ENCODE measurements at regions not wholly inside any gene's neighbourhood (a gene's known extent, or its start where the extent isn't known, plus 50 kb on each side); places are given as distances from the start of the nearest gene placed in this dataset.

DNA sequence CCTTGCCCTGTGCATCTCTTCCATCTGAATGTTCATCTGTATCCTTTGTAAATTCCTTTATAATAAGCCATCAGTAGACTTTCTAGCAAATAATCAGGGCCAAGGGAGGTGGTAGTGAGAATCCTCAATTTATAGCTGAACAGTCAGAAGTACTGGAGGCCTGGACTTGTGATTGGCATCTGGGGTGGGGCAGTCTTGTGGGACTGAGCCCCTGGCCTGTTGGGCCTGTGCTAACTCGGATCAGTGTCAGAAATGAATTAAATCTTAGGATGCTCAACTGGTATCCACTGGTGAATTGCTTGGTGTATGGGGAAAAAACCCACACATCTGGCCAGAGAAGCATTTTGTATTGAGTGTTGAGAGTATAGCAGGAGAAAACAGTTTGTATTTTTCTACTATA is 481.8 kb downstream of the GLRX3 start:
- Histone ChIP-seq H3K27me3 (replicated peaks; ENCODE audit: control insufficient read depth, insufficient read depth, low read length, poor library complexity, severe bottlenecking) (peaks cover 7% of the 10 kb centered on the region), H3K36me3 (ENCODE audit: control insufficient read depth, insufficient read depth, low read length) (no peaks in the 10 kb centered on the region), H3K9me3 (ENCODE audit: control insufficient read depth, low read length) (no peaks in the 10 kb centered on the region), H3K4me3 (ENCODE audit: insufficient read depth, low read depth, low read length, poor library complexity, severe bottlenecking) (no peak overlapping the region), H3K27ac (ENCODE audit: insufficient read depth, low read length, poor library complexity, severe bottlenecking) (no peak overlapping the region), H3K4me1 (ENCODE audit: control insufficient read depth, insufficient read depth, low read length, poor library complexity, severe bottlenecking) (no peaks in the 10 kb centered on the region)
- DNase-seq, result no peak

DNA sequence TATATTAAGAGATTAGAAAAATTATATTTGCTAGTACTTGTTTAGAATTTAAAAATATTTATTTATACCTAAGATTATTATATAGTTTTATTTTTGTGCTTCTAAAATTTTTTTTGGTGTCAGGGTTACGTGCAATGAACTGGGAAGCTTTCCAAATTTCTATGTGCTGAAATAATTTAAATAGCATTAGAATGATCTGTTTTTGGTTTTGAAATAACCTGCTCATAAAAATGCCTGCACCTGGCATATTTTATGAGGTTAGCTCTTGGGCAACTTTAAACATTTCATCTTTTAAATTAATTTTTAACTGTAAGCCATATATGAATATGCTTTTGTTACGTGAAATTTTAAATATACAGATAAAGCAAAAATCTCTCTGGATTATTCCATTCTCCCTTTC is 482.5 kb downstream of the GLRX3 start:
- no peak for DNase-seq
- H3K4me3 ChIP-seq (ENCODE audit: insufficient read depth, low read depth, low read length, poor library complexity, severe bottlenecking), result no peak overlapping the region

DNA sequence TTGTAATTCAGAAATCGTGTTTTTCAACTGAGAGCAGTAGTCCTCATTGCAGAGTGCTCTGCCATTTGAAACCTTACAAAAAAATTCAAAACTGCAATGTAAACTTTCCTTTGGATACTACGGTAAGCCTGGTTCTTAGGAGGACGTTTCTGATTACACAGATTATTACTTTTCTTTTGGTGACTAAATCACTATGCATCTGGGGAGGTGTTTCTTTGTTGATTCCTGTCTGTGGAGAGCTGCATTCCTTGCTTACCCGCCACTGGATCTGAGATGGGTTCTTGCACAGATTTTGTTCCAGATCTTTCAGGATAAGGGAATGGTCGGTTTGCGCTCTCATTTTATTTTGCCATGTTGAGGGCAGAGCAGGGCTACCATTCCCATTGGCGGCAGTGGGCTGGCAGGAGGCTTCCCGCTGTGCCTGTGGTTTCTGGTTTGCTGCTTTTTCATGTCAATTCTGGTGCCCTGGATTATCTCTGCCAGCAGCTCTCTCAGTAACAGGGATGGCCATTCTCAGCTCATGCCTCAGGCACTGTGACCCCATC is 485.1 kb downstream of the GLRX3 start:
- no peak overlapping the region for H3K4me3 ChIP-seq (ENCODE audit: insufficient read depth, low read depth, low read length, poor library complexity, severe bottlenecking)
- no peaks in the 10 kb centered on the region for H3K4me1 ChIP-seq (ENCODE audit: control insufficient read depth, insufficient read depth, low read length, poor library complexity, severe bottlenecking)
- no peaks in the 10 kb centered on the region for H3K36me3 ChIP-seq (ENCODE audit: control insufficient read depth, insufficient read depth, low read length)
- H3K9me3 ChIP-seq (ENCODE audit: control insufficient read depth, low read length), result no peaks in the 10 kb centered on the region
- DNase-seq, result no peak
- no peak overlapping the region for H3K27ac ChIP-seq (ENCODE audit: insufficient read depth, low read length, poor library complexity, severe bottlenecking)
- H3K27me3 ChIP-seq (replicated peaks; ENCODE audit: control insufficient read depth, insufficient read depth, low read length, poor library complexity, severe bottlenecking), result peaks cover 7% of the 10 kb centered on the region

More for the DNA sequence above, 482.5 kb downstream of the GLRX3 start:
- no peaks in the 10 kb centered on the region for H3K4me1 ChIP-seq (ENCODE audit: control insufficient read depth, insufficient read depth, low read length, poor library complexity, severe bottlenecking)
- H3K36me3 ChIP-seq (ENCODE audit: control insufficient read depth, insufficient read depth, low read length), result no peaks in the 10 kb centered on the region
- H3K9me3 ChIP-seq (ENCODE audit: control insufficient read depth, low read length), result no peaks in the 10 kb centered on the region
- no peak overlapping the region for H3K27ac ChIP-seq (ENCODE audit: insufficient read depth, low read length, poor library complexity, severe bottlenecking)
- H3K27me3 ChIP-seq (replicated peaks; ENCODE audit: control insufficient read depth, insufficient read depth, low read length, poor library complexity, severe bottlenecking), result peaks cover 7% of the 10 kb centered on the region

DNA sequence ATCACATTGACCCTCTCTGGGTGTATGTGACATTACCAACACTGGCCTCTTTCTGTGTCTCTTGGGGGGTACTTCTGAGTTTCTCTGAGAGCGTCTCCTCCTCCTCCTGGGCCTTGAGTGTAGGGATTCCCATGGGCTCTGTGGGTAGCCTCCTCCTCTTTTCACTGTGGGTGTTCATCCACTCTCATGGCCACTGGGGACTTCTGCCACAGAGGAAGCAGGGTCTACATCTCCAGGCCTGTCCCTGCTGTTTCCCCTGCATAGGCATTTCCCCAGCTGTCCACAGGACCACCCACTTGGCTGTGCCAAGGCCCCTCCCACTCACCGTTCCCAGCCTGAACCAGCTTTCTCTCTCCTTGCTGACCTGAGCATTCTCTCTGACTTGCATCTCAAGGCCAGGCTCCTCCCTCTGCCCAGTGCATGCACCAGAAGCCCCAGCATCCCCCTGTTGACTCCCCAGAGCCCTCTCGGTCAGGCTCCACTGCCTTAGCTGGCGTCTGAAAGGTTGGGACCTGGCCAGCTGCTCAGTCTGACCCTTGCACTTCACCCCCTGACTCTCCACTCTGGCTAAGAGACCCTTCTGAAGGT is 487.6 kb downstream of the GLRX3 start:
- no peaks in the 10 kb centered on the region for H3K36me3 ChIP-seq (ENCODE audit: control insufficient read depth, insufficient read depth, low read length)
- H3K27ac ChIP-seq (ENCODE audit: insufficient read depth, low read length, poor library complexity, severe bottlenecking), result no peak overlapping the region
- H3K9me3 ChIP-seq (ENCODE audit: control insufficient read depth, low read length), result no peaks in the 10 kb centered on the region
- no peaks in the 10 kb centered on the region for H3K4me1 ChIP-seq (ENCODE audit: control insufficient read depth, insufficient read depth, low read length, poor library complexity, severe bottlenecking)
- H3K4me3 ChIP-seq (ENCODE audit: insufficient read depth, low read depth, low read length, poor library complexity, severe bottlenecking), result no peak overlapping the region
- DNase-seq, result no peak
- no peaks in the 10 kb centered on the region for H3K27me3 ChIP-seq (replicated peaks; ENCODE audit: control insufficient read depth, insufficient read depth, low read length, poor library complexity, severe bottlenecking)

DNA sequence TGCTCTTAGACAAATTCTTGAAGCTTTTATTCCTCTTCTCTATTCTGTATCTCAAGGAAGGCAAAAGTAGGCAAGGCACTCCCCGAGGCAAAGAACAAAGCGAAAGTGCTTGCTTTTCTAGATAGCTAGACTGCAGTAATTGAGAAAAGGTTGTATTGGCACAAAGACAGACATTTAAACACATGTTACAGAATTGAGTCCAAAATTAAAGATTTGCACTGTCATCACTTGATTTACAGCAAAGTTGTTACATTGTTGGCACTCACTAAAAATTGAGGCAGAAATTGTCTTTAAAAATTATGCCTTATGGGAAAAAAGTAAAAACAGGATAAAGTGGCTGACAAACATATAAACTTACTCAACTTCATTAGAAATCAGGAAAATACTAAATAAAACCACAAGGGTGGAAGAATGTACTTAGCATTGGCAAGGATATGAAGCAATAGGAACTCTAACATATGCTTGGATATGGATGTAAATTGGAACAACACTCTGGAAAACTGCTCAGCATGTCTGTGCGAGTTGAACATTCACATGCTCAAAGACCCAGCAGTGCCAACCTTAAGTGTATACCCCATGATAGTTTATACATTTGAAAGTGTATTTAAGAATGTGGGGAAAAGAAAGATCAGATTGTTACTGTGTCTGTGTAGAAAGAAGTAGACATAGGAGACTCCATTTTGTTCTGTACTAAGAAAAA is 491.3 kb downstream of the GLRX3 start:
- H3K27ac ChIP-seq (ENCODE audit: insufficient read depth, low read length, poor library complexity, severe bottlenecking), result no peak overlapping the region
- no peak for DNase-seq
- H3K4me1 ChIP-seq (ENCODE audit: control insufficient read depth, insufficient read depth, low read length, poor library complexity, severe bottlenecking), result no peaks in the 10 kb centered on the region
- H3K9me3 ChIP-seq (ENCODE audit: control insufficient read depth, low read length), result no peaks in the 10 kb centered on the region
- H3K36me3 ChIP-seq (ENCODE audit: control insufficient read depth, insufficient read depth, low read length), result no peaks in the 10 kb centered on the region
- no peak overlapping the region for H3K4me3 ChIP-seq (ENCODE audit: insufficient read depth, low read depth, low read length, poor library complexity, severe bottlenecking)
- no peaks in the 10 kb centered on the region for H3K27me3 ChIP-seq (replicated peaks; ENCODE audit: control insufficient read depth, insufficient read depth, low read length, poor library complexity, severe bottlenecking)

DNA sequence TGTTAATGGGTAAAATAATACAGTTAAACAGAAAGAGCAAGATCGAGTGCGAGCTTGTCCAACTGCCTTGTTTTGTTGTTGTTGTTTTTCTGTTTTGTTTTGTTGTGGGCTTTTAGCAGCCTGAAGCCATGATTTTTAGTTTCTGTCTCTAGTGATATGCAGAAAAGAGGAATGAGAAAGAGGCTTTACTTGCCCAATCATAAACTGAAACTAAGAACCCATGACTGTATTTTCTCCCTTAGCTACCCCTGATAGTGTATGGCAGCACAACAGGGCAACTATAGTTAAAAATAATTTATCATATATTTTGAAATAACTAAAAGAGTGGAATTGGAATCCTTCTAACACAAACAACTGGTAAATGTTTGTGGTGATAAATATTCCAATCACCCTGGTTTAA is 493.9 kb downstream of the GLRX3 start:
- no peak overlapping the region for H3K27ac ChIP-seq (ENCODE audit: insufficient read depth, low read length, poor library complexity, severe bottlenecking)
- no peaks in the 10 kb centered on the region for H3K27me3 ChIP-seq (replicated peaks; ENCODE audit: control insufficient read depth, insufficient read depth, low read length, poor library complexity, severe bottlenecking)
- DNase-seq, result no peak
- H3K36me3 ChIP-seq (ENCODE audit: control insufficient read depth, insufficient read depth, low read length), result no peaks in the 10 kb centered on the region
- no peak overlapping the region for H3K4me3 ChIP-seq (ENCODE audit: insufficient read depth, low read depth, low read length, poor library complexity, severe bottlenecking)
- H3K4me1 ChIP-seq (ENCODE audit: control insufficient read depth, insufficient read depth, low read length, poor library complexity, severe bottlenecking), result no peaks in the 10 kb centered on the region
- H3K9me3 ChIP-seq (ENCODE audit: control insufficient read depth, low read length), result no peaks in the 10 kb centered on the region

DNA sequence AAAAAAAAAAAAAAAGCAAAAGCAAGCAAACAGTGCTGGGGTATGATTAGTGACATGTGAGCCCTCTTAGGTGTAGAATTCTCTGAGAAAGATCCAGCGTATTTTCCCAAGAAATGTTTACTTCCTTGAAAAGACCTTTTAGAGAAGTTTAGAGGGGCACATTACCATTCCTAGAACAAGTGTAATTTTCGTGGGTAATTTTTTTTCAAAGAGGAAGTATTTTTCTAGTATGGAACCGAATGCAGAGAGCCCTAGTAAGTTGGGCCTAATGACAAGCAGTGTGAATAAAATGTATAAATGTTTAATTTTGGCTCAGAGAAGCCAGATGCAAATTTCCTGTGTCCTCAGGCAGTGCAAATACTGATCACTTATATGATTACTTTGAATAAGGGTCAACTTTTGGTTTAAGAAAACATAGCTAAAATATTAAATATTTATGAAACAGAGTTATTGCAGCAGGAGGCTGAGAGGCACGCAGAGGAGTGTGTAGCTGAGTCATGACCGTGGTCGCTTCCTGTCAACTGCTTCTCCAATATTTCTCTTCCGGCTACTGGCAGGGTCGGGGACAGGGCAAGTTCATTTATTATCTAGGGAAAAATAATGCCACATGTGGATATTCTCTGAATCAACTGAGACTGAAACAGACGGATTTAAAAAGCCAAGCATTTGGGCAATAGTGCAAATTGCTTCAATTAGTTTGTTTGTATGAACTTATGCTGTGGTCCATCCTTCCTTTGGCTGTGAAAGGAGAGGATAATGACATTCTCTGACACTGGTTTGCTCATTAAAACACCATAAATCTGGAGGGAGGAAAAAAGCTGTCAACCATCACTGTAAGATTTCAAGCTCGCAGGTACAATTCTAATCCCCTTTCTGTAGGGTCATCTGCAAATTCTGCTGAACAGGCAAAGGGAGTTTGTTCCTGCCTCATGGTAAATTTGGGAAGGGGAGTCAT is 495.2 kb downstream of the GLRX3 start:
- Histone ChIP-seq H3K36me3 (ENCODE audit: control insufficient read depth, insufficient read depth, low read length) (no peaks in the 10 kb centered on the region), H3K9me3 (ENCODE audit: control insufficient read depth, low read length) (no peaks in the 10 kb centered on the region), H3K27ac (ENCODE audit: insufficient read depth, low read length, poor library complexity, severe bottlenecking) (no peak overlapping the region), H3K4me3 (ENCODE audit: insufficient read depth, low read depth, low read length, poor library complexity, severe bottlenecking) (no peak overlapping the region), H3K27me3 (replicated peaks; ENCODE audit: control insufficient read depth, insufficient read depth, low read length, poor library complexity, severe bottlenecking) (no peaks in the 10 kb centered on the region), H3K4me1 (ENCODE audit: control insufficient read depth, insufficient read depth, low read length, poor library complexity, severe bottlenecking) (no peaks in the 10 kb centered on the region)
- DNase-seq, result no peak

DNA sequence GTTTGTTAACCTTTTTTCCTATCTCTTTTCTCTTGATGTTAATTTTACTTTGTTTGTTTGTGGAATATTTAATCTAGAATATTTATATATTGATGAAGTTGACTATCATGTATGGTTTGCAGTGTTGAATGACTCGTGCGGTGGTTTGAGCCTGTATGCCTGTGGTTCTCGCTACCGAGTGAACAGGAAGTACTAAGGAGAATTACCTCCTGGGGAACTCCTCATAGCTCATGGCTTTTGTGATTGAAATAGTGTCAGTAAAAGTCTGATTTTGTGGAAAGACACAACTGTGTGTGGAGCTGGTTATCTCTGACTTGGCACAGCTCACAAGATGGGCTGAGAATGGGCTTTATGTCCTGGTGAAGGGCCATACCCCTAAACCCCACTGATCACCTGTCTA is 498.6 kb downstream of the GLRX3 start:
- Histone ChIP-seq H3K27ac (ENCODE audit: insufficient read depth, low read length, poor library complexity, severe bottlenecking) (no peak overlapping the region), H3K27me3 (replicated peaks; ENCODE audit: control insufficient read depth, insufficient read depth, low read length, poor library complexity, severe bottlenecking) (no peaks in the 10 kb centered on the region), H3K4me1 (ENCODE audit: control insufficient read depth, insufficient read depth, low read length, poor library complexity, severe bottlenecking) (no peaks in the 10 kb centered on the region), H3K9me3 (ENCODE audit: control insufficient read depth, low read length) (no peaks in the 10 kb centered on the region), H3K4me3 (ENCODE audit: insufficient read depth, low read depth, low read length, poor library complexity, severe bottlenecking) (no peak overlapping the region), H3K36me3 (ENCODE audit: control insufficient read depth, insufficient read depth, low read length) (no peaks in the 10 kb centered on the region)
- no peak for DNase-seq

DNA sequence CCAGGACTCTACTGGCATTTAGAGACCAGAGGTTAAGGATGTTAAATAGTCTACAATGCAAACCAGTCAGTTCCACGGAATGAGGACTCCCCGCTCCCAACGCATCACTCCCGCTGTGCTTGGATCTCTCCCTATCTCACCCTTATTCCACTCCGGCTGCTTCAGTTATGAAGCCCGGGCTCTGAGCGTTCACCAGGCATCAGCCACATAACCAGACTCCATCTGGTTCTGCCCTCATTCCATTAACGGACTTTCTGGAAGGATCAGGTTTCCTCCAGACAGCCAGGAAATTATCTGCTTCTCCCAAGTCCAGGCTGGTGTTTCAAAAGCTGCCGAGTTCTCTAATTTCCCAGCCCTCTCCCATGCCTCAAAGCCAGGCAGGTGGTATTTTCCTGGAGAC is 499.3 kb downstream of the GLRX3 start:
- no peak for DNase-seq
- H3K9me3 ChIP-seq (ENCODE audit: control insufficient read depth, low read length), result no peaks in the 10 kb centered on the region
- H3K4me1 ChIP-seq (ENCODE audit: control insufficient read depth, insufficient read depth, low read length, poor library complexity, severe bottlenecking), result no peaks in the 10 kb centered on the region
- no peaks in the 10 kb centered on the region for H3K27me3 ChIP-seq (replicated peaks; ENCODE audit: control insufficient read depth, insufficient read depth, low read length, poor library complexity, severe bottlenecking)
- no peak overlapping the region for H3K4me3 ChIP-seq (ENCODE audit: insufficient read depth, low read depth, low read length, poor library complexity, severe bottlenecking)
- H3K36me3 ChIP-seq (ENCODE audit: control insufficient read depth, insufficient read depth, low read length), result no peaks in the 10 kb centered on the region
- no peak overlapping the region for H3K27ac ChIP-seq (ENCODE audit: insufficient read depth, low read length, poor library complexity, severe bottlenecking)

All from effector memory CD4-positive, alpha-beta T cell (primary cell).